DND-41 (cell line): ENCODE measurements at regions not wholly inside any gene's neighbourhood (a gene's known extent, or its start where the extent isn't known, plus 50 kb on each side); places are given as distances from the start of the nearest gene placed in this dataset.

ENCODE experiments used
- EZH2 ChIP-seq: IDR thresholded peaks from 3 replicates; pipeline ENCODE4 v1.6.1; 2012; ENCODE audit warnings: borderline replicate concordance, low read depth, mild to moderate bottlenecking, moderate library complexity, low read length, inconsistent platforms; ENCODE audit not compliant: severe bottlenecking
- TF ChIP-seq, protein P1 (sequence below): IDR thresholded peaks from 2 replicates; pipeline ENCODE4 v1.5.1; 2012; ENCODE audit warnings: borderline replicate concordance, low read length, moderate library complexity, mild to moderate bottlenecking; ENCODE audit not compliant: poor library complexity, severe bottlenecking; ENCODE audit errors: extremely low read depth

- TF ChIP-seq, protein P1, sequence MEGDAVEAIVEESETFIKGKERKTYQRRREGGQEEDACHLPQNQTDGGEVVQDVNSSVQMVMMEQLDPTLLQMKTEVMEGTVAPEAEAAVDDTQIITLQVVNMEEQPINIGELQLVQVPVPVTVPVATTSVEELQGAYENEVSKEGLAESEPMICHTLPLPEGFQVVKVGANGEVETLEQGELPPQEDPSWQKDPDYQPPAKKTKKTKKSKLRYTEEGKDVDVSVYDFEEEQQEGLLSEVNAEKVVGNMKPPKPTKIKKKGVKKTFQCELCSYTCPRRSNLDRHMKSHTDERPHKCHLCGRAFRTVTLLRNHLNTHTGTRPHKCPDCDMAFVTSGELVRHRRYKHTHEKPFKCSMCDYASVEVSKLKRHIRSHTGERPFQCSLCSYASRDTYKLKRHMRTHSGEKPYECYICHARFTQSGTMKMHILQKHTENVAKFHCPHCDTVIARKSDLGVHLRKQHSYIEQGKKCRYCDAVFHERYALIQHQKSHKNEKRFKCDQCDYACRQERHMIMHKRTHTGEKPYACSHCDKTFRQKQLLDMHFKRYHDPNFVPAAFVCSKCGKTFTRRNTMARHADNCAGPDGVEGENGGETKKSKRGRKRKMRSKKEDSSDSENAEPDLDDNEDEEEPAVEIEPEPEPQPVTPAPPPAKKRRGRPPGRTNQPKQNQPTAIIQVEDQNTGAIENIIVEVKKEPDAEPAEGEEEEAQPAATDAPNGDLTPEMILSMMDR, result no peak
- TF ChIP-seq EZH2, result no peak
Observed at GRCh38 chr11:128389461-128389976, 197.8 kb downstream of the ETS1 start.
